Endothelial cell of umbilical vein (primary cell): ENCODE measurements at regions not wholly inside any gene's neighbourhood (a gene's known extent, or its start where the extent isn't known, plus 50 kb on each side); places are given as distances from the start of the nearest gene placed in this dataset.

Experiments
- BruUV-seq: library from RNA; stranded (reverse); fragments of 400-500 nt; replicated peaks from 2 replicates; lab custom pipeline; 2021; lab: Mats Ljungman, UMichigan
- CTCF ChIA-PET: fragments of 300-600, 350-600 bp; sonication (Branson Sonifier 250); formaldehyde crosslinking; loops from one replicate; lab custom pipeline; 2021; ENCODE audit warnings: antibody characterized with exemption, inconsistent platforms; lab: Charles Lee
- POLR2A ChIA-PET: fragments of 300-600, 350-600 bp; sonication (Branson Sonifier 250); formaldehyde crosslinking; loops from one replicate; lab custom pipeline; 2021; ENCODE audit warnings: antibody characterized with exemption, inconsistent platforms; lab: Charles Lee
- DNase-seq: peaks from one replicate; pipeline ENCODE4 v3.0.0-alpha.2; 2011; ENCODE audit warnings: low read depth, low spot score
- FAIRE-seq: peaks from 2 replicates; lab custom pipeline; 2011; peaks lifted over from hg19 to GRCh38; lab: Jason Lieb, UNC
- H2AFZ ChIP-seq: 2 replicates; pipeline ENCODE4 v1.6.0; 2012; ENCODE audit warnings: low read depth, low read length, control low read depth, inconsistent platforms
- H3K27ac ChIP-seq: 2 replicates; pipeline ENCODE4 v1.5.1; 2011; ENCODE audit warnings: low read depth, mild to moderate bottlenecking, control low read depth, low read length, moderate library complexity; ENCODE audit not compliant: insufficient read depth
- H3K27me3 ChIP-seq, 2 experiments: 2 replicates each; pipeline versions ENCODE4 v1.6.0 to v1.6.1; 2011; ENCODE audit warnings: low read length in 2 of 2, mixed read lengths in 1 of 2; ENCODE audit not compliant: control insufficient read depth in 2 of 2, insufficient read depth in 2 of 2
- H3K36me3 ChIP-seq, 2 experiments: 2 replicates in 1 of 2; 3 replicates in 1 of 2; pipeline ENCODE4 v1.5.1; 2011; ENCODE audit warnings: low read length in 2 of 2, mild to moderate bottlenecking in 1 of 2, moderate library complexity in 1 of 2; ENCODE audit not compliant: control insufficient read depth in 2 of 2, insufficient read depth in 2 of 2; ENCODE audit errors: extremely low read depth in 1 of 2
- H3K4me1 ChIP-seq: 3 replicates; pipeline ENCODE4 v1.5.1; 2011; ENCODE audit warnings: mild to moderate bottlenecking, low read length; ENCODE audit not compliant: control insufficient read depth, insufficient read depth; ENCODE audit errors: extremely low read depth
- H3K4me2 ChIP-seq: 2 replicates; pipeline ENCODE4 v1.6.1; 2011; ENCODE audit warnings: low read length, control low read depth, mixed read lengths; ENCODE audit not compliant: insufficient read depth
- H3K4me3 ChIP-seq, 3 experiments: fragments of 200-600 bp in 1 of 3; sonication (generic), shearing (Covaris generic) in 1 of 3; replicated peaks in 1 of 3; 2 replicates each; pipeline ENCODE4 v1.5.1; 2011 to 2016; ENCODE audit warnings: control low read depth in 3 of 3, low read length in 3 of 3, mild to moderate bottlenecking in 2 of 3, inconsistent platforms in 1 of 3, low read depth in 1 of 3, moderate library complexity in 1 of 3; ENCODE audit not compliant: insufficient read depth in 1 of 3
- H3K79me2 ChIP-seq: 2 replicates; pipeline ENCODE4 v1.6.0; 2012; ENCODE audit warnings: low read length, inconsistent platforms; ENCODE audit not compliant: control insufficient read depth, insufficient read depth
- H3K9ac ChIP-seq: replicated peaks from 2 replicates; pipeline ENCODE3; 2011; ENCODE audit warnings: low read length, control low read depth; ENCODE audit not compliant: insufficient read depth; ENCODE audit errors: extremely low read depth
- H3K9me1 ChIP-seq: replicated peaks from 3 replicates; pipeline ENCODE4 v1.6.0; 2011; ENCODE audit warnings: mild to moderate bottlenecking, low read length; ENCODE audit not compliant: control insufficient read depth, insufficient read depth; ENCODE audit errors: extremely low read depth
- H3K9me3 ChIP-seq: replicated peaks from 2 replicates; pipeline ENCODE4 v1.5.1; 2012; ENCODE audit warnings: low read length, inconsistent platforms; ENCODE audit not compliant: control insufficient read depth, insufficient read depth
- H4K20me1 ChIP-seq: replicated peaks from 2 replicates; pipeline ENCODE3; 2011; ENCODE audit warnings: mild to moderate bottlenecking, low read length; ENCODE audit not compliant: control insufficient read depth, insufficient read depth; ENCODE audit errors: extremely low read depth
- EZH2 ChIP-seq: IDR thresholded peaks from 2 replicates; pipeline ENCODE4 v1.6.1; 2012; ENCODE audit warnings: borderline replicate concordance, low read depth, mild to moderate bottlenecking, moderate library complexity, low read length, inconsistent platforms; ENCODE audit not compliant: severe bottlenecking
- FOS ChIP-seq: IDR thresholded peaks from 2 replicates; pipeline ENCODE4 v1.6.1; 2011; ENCODE audit warnings: mild to moderate bottlenecking, low read length, moderate library complexity, borderline replicate concordance; ENCODE audit not compliant: insufficient read depth
- GATA2 ChIP-seq: IDR thresholded peaks from 2 replicates; pipeline ENCODE4 v1.7.0; 2011; ENCODE audit warnings: low read depth, mild to moderate bottlenecking, moderate library complexity, mixed read lengths, low read length; ENCODE audit not compliant: insufficient read length, insufficient read depth
- JUN ChIP-seq: IDR thresholded peaks from 2 replicates; pipeline ENCODE4 v1.6.1; 2011; ENCODE audit warnings: borderline replicate concordance, low read depth; ENCODE audit not compliant: insufficient read length, insufficient read depth
- MYC ChIP-seq: IDR thresholded peaks from one replicate; pipeline ENCODE4 v1.6.1; 2011; ENCODE audit warnings: mild to moderate bottlenecking, low read depth, low read length
- POLR2A ChIP-seq: IDR thresholded peaks from 2 replicates; pipeline ENCODE4 v1.6.1; 2012; ENCODE audit warnings: low read depth, mild to moderate bottlenecking, control low read depth, low read length
- POLR2AphosphoS5 ChIP-seq: IDR thresholded peaks from 2 replicates; pipeline ENCODE4 v1.6.1; 2012; ENCODE audit warnings: low read depth, mild to moderate bottlenecking, control low read depth, low read length, moderate library complexity; ENCODE audit not compliant: insufficient read depth
- dilution Hi-C: fragments of 300-500 bp; cut with MboI; formaldehyde crosslinking; loops from one replicate; pipeline ENCODE4 v1.15.0; 2019; ENCODE audit warnings: low sequenced_read_pairs; ENCODE audit not compliant: extremely low pct_ligation_motif_present
- intact Hi-C: fragments of 100-400 bp; cut with micrococcal nuclease; formaldehyde crosslinking; loops from one replicate; pipeline ENCODE4 v1.10.0; 2022
- TF ChIP-seq, protein P1 (sequence below): IDR thresholded peaks from 2 replicates; pipeline ENCODE4 v1.6.1; 2011; ENCODE audit not compliant: insufficient read depth, insufficient read length
- TF ChIP-seq, protein P2 (sequence below), 2 donors: IDR thresholded peaks; 1 replicate in 1 of 2; 2 replicates in 1 of 2; pipeline ENCODE4 v1.5.1; 2011; ENCODE audit warnings: low read length in 2 of 2, mild to moderate bottlenecking in 2 of 2, moderate library complexity in 2 of 2, control low read depth in 1 of 2, inconsistent platforms in 1 of 2, low read depth in 1 of 2; ENCODE audit not compliant: insufficient read depth in 1 of 2; ENCODE audit errors: extremely low read depth in 1 of 2

DNA sequence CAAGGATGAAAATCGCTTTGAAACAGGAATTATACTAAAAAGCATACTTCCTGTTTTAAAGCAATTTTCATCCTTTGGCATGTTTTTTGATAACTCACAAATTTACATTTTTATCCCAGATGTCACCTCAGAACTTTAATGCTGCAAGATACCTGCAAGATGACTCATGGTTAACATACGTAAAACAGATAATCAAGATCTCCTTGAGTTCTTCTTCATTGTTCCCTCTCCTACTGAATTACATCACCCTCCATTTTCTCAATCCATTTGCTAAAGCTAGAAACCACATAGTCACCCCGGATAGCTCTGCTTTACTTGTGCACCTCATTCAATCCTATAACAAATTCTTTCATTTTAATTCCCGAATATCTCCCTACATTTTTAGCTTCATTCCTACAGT is 1114.2 kb downstream of the PLA2G4A start:
- intact Hi-C loops (no loop called here), dilution Hi-C loops (no loop called here)
- Histone ChIP-seq H3K27ac (no peak overlapping the region), H3K27me3 (no peaks in the 10 kb centered on the region), H3K79me2 (no peaks in the 10 kb centered on the region), H3K9me3 (peaks cover 3% of the 10 kb centered on the region), H4K20me1 (no peaks in the 10 kb centered on the region), H3K4me2 (no peak overlapping the region), H3K36me3 (no peaks in the 10 kb centered on the region), H2AFZ (no peak overlapping the region), H3K9me1 (no peaks in the 10 kb centered on the region), H3K4me3 (no peak overlapping the region), H3K4me1 (no peaks in the 10 kb centered on the region), H3K9ac (no peak overlapping the region)
- BruUV-seq = no TSS peak
- TF ChIP-seq POLR2AphosphoS5 = no peak
- no peak for TF ChIP-seq FOS
- no peak for TF ChIP-seq EZH2
- TF ChIP-seq GATA2 = no peak
- no peak for TF ChIP-seq MYC
- TF ChIP-seq, protein P1, sequence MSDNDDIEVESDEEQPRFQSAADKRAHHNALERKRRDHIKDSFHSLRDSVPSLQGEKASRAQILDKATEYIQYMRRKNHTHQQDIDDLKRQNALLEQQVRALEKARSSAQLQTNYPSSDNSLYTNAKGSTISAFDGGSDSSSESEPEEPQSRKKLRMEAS = no peak
- TF ChIP-seq POLR2A = no peak
- TF ChIP-seq, protein P2, sequence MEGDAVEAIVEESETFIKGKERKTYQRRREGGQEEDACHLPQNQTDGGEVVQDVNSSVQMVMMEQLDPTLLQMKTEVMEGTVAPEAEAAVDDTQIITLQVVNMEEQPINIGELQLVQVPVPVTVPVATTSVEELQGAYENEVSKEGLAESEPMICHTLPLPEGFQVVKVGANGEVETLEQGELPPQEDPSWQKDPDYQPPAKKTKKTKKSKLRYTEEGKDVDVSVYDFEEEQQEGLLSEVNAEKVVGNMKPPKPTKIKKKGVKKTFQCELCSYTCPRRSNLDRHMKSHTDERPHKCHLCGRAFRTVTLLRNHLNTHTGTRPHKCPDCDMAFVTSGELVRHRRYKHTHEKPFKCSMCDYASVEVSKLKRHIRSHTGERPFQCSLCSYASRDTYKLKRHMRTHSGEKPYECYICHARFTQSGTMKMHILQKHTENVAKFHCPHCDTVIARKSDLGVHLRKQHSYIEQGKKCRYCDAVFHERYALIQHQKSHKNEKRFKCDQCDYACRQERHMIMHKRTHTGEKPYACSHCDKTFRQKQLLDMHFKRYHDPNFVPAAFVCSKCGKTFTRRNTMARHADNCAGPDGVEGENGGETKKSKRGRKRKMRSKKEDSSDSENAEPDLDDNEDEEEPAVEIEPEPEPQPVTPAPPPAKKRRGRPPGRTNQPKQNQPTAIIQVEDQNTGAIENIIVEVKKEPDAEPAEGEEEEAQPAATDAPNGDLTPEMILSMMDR (IDR thresholded peaks at IDR 0.05; ENCODE audit: extremely low read depth in 1 of 2, insufficient read depth in 1 of 2, low read depth in 1 of 2, low read length in 2 of 2) = no peak
- TF ChIP-seq JUN = no peak
- CTCF ChIA-PET = interaction anchor here (1.3 kb wide), 1 partner anchor 14 kb away, joined by 4 read pairs; no protein-coding TSS in a partner anchor
- POLR2A ChIA-PET = no interaction called here
- no peak for DNase-seq
- FAIRE-seq = no peak
